ENCODE measurements at regions not wholly inside any gene's neighbourhood (a gene's known extent, or its start where the extent isn't known, plus 50 kb on each side); places are given as distances from the start of the nearest gene placed in this dataset.
A peak's percentile ranks its signal among the peaks of the same experiment; 100 is the strongest.
"Not testable (repeated sequence)": the region's sequence is repeated elsewhere in the genome, so short reads cannot be mapped to it uniquely, and the experiment has no call there.

DNA sequence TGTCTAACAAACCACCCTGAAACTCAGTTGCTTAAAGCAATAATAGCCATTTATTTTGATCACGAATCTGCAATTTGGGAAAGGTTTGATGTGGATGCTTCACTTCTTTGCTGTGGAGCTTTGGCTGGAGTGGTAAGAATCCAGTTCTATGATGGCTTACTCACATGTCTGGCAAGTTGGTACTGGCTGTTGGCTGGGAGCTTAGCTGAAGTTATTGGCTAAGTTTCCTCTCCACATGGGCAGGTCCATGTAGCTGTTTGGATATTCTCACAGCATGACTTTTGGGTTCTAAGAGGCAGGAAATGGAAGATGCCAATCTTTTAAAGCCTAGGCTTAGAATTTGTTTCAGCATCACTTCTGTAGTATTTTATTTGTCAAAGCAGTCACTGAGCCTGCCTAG lies 277.6 kb upstream of the NRP1 start:
- DNase-seq (ENCODE audit: low spot score) = no peak

DNA sequence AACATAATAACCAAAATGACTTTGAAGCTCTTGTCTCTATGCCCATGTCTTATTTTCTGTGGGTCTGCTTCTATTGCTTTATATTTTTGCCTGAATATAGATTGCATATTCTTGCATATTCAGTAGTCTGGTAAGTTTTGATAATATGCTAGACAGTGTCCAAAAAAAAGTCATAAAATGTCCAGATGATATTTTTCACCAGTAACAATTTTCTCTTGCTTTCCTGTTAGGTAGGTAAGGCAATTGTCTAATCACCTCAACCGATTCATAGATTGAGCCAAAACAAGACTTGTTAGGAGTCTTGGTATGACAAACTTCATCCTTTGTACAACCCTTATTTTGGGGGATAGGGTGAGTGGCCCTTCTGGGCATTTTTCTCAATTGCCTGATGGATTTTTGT lies 277.0 kb upstream of the NRP1 start:
- no peak for DNase-seq (ENCODE audit: low spot score)

DNA sequence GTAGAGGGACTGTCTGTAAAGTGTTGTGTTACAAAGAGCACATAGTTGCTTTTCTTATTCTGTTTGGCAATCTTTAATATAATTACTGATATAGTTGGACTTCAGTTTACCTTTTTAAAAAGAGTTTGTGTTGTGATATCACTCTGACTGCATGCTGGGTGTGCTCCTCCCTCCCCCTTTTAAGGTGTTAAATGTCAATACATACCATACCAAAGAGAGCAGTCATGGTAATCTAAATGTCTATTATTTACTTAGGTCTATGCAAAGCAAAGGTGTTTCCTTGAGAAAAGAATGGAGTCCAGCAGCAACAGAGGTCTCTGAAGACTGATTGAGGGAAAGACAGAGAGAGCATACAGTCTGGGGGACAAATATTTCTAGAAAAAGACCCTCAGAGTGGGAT lies 275.1 kb upstream of the NRP1 start:
- DNase-seq (ENCODE audit: low spot score) = no peak

DNA sequence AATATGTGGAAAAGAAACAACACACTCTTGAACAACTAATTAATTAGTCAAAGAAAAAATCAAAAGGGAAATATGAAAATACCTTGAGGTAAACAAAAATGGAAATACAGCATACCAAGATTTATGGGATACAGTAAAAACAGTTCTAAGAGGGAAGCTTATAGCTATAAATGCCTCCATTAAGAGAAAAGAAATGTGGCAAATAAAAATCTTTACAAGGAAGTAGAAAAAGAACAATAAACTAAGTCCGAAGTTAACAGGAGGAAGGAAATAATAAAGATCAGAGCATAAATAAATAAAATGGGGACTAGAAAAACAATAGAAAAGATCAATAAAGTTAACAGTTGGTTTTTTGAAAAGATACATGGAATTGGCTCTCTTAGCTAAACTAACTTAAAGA lies 267.8 kb upstream of the NRP1 start:
- no peak for DNase-seq (ENCODE audit: low spot score)

DNA sequence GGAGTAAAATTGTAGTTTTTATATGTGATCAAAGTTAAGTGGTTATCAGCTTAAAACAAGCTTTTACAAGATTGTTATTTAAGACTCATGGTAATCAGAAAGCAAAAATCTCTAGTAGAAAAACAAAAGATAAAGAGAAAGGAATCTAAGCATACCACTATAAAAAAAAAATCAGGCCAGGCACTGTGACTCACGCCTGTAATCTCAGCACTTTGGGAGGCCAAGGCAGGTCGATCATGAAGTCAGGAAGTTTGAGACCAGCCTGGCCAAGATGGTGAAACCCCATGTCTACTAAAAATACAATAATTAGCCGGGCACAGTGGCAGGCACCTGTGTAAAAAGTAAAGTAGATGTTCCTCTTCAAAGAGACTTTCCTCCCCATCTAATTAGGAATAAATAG lies 265.9 kb upstream of the NRP1 start:
- no peak for DNase-seq (ENCODE audit: low spot score)

DNA sequence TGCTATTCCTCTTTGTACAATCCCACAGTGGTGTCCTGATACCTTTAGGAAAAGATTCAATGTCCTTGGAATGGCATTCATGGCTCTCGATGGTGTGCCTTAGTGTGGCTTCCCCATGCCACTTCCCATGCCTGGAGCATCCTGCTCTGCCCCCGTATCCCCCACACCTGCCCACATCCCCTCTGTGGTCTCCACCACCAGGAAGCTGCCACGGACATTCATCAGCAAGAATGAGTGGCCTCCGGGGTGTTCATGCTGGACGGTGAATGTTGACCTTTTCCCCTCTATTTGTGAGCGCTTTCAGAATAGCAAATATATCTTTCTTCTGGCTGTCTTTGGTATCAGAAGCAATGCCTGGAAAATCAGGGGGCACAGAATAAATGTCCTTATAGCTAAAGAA lies 262.0 kb upstream of the NRP1 start:
- no peak for DNase-seq (ENCODE audit: low spot score)

DNA sequence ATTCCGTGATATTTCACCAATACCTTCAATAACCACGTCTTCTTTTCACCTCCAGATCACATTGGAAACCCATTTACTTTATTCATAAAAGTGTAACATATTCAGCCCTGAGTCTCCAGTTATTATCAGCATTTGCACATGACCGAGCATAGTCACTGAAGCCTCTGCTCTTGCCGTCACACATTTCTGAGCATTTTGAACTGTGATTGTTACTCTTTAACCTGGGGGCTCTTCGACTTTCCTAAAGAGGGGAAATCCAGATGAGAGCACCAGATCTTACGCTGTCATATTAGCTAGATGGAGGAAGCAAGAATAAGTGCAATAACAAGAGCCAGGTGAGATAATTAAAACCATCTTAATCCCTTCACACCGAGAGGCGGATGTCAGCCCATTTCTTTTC lies 260.0 kb upstream of the NRP1 start:
- DNase-seq (ENCODE audit: low spot score) = no peak

DNA sequence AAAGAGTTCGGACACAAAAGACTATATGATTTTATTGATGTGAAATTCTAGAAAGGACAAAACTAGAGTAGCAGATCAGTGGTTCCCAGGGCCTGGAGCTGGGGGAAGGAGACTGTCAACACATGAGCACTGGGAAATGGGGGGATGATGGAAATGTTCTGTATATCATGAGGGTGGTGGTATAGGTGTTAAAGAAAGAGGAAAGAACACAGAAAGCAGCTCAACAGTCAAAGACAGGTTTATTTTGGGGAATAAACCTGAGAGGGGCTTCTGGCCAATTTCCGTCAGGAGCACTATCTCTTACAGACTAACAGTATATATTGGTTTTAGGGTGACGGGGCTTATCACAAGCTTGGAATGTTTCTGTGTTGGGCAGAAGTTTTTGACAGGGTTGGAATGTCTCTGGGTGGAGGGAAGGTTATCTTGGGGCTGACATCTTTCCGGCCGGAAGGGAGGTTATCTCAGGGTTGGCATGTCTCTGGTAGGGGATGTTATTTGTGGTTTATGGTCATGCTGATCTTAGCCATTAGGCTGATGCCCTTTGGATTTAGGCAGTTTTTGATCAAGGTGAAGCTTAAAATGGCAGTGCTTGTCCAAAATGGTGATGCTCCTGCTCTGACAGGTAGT lies 254.6 kb upstream of the NRP1 start:
- no peak for DNase-seq (ENCODE audit: low spot score)

DNA sequence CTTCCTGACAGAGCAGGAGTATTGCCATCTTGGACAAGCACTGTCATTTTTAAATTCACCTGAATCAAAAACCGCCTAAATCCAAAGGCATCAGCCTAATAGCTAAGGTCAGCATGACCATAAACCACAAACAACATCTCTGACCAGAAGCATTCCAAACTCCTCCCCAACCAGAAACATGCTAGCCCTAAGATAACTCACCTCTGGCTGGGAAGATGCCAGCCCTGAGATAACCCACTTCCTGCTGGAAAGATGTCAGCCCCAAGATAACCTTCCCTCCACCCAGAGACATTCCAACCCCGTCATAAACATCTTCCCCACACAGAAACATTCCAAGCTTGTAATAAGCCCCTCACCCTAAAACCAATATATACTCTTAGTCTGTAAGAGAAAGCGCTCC lies 250.1 kb upstream of the NRP1 start:
- not testable (repeated sequence) for DNase-seq (ENCODE audit: low spot score)

DNA sequence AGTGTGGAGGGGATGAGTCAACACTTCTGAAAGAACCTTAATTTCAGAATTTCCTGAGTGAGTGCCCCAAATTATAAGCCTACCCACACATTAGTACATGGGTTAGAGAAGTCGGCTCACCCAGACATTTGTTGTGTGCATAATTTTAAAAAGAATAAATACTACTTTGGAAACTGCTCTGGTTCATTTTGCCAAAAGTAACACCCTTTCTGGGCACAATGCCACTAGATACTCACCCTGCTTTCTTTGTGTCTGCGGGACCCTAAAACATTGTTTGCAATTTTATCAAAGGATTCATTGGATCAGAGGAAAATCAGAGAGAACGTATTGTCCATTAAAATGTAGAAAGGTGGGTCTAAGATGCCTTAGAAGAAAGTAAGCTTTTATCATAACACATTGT lies 245.5 kb upstream of the NRP1 start:
- DNase-seq (ENCODE audit: low spot score) = no peak

DNA sequence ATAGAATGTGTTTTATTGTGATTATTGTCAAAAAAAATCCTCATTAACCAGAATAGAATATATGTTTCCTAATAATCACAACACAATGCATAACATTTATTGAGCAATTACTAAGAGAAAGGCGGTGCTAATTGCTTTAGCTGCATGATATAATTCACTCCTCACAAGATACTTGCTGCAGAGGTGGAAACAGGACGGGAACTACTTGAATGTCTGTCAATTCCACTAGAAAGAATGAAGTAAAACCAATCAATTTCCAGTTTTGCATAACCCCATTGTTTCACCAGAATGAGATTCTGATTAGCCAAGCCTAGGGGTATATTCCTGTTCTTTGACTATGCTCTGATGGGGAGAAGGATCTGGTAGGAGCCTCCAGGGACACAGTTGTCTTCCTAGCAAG lies 239.1 kb upstream of the NRP1 start:
- no peak for DNase-seq (ENCODE audit: low spot score)

DNA sequence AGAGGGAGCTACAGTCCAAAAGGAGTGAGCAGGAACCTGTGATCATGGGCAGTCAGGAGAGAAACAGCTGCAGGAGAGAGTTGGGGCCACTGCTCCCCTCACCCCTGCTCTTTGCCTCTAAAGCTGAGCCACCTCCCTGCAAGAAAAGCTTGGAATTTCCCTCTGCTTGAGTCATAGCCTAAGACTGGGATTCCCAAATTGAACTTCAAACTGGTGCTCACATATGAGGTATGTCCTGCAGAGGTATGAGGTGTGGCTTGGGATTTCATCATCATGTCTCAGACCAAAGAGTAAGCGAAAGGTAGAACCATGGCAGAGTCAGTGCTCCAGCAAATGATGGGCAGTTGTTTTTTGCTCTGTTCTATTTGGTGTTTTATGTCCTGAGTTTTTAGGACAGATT lies 237.1 kb upstream of the NRP1 start:
- no peak for DNase-seq (ENCODE audit: low spot score)

DNA sequence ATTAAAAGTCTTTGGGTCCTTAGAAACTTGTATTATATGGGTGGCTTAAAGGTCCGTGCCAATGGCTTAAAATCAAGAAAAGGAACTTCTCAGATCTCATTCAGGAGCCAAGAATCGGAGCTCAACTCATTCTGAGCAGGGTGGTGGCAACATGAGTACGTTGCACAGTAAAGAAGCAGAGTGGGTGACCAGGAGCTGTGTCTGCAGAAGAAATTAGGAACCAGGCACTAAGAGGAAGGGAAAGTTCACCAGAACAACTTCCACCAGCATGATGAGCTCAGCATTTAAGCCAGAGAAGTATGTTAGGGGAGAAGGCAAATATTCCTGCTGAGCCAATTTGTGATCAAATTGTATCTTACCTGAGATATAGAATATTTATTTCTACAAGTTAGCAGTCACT lies 236.0 kb upstream of the NRP1 start:
- DNase-seq (ENCODE audit: low spot score) = no peak

DNA sequence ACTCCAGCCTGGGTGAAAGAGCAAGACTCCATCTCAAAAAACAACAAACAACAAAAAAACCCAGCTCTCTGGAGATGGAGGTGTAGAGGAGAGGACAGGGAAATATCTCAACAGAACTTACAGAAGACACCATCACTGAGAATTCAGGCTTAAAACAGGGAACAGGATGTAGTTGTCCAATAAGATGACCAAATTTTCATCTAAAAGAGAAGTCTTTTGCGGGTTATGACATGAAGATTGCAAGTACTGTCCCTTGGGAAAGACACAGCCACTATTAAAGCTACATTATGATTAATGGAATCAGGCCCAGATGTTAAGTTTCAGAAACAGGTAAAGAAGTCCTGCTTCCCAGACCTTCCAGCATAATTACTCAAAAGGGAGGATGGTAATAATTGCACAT lies 235.2 kb upstream of the NRP1 start:
- no peak for DNase-seq (ENCODE audit: low spot score)

DNA sequence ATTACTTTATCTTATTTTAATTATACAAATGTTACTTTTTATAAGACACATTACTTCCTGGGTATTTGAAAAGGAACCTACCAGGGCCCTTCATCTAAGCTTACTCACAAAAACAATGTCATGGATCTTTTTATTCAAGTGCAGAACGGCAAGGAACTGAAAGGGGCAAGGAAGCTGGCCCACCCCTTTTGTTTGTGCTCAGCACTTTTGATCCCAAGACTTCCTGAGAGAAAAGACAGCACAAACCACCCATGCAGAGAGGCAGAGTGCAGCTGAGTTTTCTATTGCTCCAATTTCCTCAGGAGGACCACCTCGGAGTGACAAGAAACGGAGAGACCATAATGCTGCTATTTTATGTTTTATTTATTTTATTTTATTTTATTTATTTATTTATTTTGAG lies 232.0 kb upstream of the NRP1 start:
- no peak for DNase-seq (ENCODE audit: low spot score)

DNA sequence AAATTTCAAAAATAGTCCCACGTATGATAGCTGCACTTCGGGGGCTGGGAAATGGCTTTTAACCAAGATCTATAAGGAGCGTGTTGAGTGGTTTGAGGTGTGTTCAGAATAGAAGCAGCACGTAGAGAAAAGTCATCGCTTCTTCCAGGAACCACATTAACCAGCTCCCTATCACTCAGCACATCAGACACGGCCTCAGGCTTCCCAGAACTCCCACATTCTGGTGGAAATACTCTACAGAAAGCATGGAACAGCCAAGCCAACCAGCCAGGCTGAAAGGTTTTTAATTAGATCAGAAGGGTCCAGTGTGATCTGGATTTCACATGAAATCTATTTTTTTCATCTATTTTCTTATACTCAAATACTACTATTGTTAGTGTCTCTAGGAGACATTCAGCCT lies 231.5 kb upstream of the NRP1 start:
- no peak for DNase-seq (ENCODE audit: low spot score)

DNA sequence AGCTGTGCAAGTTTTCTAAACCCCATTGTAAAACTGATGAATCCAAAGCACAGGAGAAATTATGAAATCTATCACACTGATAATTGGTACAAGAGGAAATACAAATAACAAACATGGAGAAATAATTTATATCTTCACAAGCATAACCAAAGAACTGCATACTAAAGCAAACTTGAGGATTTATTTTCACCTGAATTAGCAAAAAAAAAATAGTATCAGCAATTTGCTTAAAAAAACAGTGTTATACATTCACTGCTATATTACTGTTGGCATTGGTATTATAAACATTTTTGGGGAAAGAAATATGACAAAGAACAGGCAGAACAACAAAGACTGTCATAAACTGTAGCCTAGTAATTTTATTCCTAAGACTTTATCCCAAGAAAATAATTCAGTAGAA lies 230.8 kb upstream of the NRP1 start:
- DNase-seq (ENCODE audit: low spot score) = no peak

DNA sequence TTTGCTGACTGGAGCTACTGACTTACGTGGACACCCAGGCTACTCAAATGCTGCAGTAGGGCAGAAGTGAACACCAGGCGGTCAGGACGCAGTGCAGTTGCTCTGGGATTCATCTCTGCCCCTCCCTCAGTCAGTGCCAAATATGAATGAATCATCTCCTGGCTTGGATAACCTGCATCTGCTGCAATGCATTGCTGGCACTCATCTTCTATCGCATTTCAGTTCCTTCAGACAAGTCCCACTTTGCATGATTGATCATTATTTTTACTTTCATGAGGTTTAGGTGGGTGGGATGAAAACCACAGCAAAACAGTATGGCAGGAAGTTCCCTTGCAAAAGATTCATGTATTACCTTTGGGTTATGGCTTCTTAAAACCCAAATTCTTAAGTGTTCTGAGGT lies 224.6 kb upstream of the NRP1 start:
- DNase-seq (ENCODE audit: low spot score) = peak; percentile 13

DNA sequence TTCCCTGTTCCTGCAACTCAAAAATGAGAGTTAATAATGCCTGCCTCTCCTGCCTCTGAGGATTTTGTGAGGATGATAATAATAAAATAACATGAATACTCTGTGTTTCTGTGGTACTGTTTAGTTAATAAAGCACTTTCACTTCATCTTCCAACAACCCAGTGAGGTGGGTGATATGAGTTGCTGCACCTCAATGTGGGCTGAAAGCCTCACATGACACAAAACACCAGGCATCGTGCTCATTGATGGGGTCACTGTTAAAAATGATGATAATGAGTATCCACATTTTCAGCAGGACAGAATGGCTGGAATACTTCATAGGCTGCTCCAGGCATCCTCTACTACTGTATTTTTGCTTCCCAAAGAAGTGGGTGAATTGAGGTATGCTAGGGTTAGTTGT lies 222.8 kb upstream of the NRP1 start:
- DNase-seq (ENCODE audit: low spot score) = no peak

DNA sequence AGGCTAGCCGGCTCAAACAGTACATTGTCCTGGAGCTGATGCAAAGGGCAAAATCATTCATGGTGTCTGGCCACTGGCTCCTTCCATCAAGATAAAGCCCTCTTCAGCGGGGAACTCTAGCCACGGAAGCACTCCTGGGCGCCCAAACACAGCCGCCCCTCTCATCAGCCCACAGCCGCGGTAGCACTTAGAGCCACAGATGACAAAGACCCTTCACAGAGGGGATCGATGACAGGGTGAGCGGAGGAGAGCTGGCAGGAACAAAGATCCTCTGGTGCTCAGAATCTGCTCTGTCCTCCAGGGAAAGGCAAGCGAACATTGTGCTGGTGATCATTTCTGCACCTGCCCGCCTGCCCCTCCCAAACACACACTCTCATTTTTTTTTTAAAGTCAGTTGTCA lies 222.2 kb upstream of the NRP1 start:
- DNase-seq (ENCODE audit: low spot score) = no peak

DNA sequence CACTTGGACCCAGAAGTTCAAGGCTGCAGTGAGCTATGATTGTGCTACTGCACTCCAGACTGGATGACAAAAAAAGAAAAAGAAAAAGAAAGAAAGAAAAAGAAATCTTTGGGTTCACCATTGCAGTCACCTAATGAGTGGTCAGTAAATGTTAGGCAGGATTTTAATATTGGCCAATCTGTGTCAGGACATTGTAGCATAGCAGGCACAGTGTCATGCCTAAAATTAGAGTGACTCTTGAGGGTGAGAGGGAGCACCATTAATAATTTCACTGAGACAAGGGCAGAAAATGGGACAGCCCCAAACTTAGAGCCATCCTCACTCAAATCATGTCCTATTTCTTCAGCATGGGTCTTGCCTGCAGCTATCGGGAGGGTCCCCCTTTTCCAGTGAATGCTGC lies 221.6 kb upstream of the NRP1 start:
- no peak for DNase-seq (ENCODE audit: low spot score)

DNA sequence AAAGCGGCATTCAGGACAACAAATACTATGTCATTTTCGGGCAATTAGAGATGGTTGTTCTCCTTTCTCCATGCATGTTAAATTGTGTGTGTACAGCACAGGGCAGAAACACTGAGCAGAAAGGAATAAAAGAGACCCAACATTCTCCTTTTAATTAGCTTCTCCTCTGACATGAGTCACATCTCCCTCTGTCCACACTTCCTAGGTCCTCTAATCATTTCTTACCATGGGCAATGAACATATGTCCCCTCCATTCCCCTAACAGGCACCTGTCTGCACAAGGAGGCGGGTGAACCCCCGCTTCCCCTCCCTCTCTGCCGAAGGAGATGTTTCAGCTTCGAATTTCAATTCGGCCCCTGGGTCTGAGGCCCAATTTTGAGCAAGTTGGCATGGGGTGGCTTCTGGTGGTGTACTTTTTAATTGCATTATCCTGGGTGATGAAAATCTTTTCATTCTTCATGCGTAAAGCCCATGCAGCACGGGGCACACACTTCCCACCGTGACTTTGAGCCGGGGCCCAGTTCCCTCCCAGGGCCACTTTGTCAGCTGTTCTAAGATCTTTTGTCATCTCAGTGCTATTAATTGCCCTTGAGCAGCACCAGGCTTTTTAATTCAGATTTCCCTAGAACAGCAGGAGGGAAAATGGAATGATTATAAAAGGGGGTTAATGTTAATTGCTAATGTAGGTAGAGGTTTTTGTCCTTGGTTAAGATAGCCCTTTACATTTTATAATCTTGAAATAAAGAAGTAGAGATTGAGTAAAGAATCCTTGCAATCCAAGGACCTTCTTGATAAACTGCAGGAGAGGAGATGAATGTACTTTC lies 219.5 kb upstream of the NRP1 start:
- DNase-seq (ENCODE audit: low spot score) = no peak

DNA sequence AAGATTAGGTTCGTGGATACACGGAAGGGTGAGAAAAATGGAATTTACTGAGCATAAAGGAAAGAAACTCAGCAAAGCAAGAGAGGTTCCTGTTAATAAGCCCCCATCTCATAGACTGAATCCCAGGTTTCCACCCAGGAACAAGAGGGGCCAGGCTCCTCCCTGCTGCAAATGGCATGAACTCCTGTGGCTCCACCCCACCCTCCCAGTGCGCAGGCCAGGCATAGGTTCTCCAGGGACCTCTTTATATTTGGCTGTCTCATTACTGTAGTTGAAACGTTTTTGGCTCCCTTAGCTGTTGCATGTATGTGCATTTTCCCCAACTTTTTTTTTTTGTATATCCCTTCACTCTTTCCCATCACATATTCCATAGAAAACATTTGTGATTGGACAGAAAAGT lies 217.8 kb upstream of the NRP1 start:
- DNase-seq (ENCODE audit: low spot score) = no peak

DNA sequence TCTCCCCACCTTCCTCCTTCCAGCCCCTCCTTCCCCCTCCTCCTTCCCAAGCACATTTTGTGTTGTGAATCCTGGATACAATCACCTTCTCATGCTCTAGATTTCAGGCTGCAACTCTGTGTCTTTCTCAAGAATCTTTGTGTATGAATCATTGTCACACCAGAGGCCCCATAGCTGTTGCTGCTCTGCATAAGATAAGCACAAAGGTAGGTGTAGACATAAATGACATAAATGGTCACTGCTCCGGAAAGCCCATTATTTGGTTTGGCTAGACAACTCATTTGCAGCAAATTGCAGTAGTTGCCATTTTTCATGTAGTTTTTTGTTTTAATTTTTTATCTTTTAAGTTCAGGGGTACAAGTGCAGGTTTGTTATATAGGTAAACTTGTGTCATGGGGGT lies 216.3 kb upstream of the NRP1 start:
- no peak for DNase-seq (ENCODE audit: low spot score)

Measured in mucosa of gallbladder (tissue), 1 donor.